ENCODE measurements at regions not wholly inside any gene's neighbourhood (a gene's known extent, or its start where the extent isn't known, plus 50 kb on each side); places are given as distances from the start of the nearest gene placed in this dataset.

DNA sequence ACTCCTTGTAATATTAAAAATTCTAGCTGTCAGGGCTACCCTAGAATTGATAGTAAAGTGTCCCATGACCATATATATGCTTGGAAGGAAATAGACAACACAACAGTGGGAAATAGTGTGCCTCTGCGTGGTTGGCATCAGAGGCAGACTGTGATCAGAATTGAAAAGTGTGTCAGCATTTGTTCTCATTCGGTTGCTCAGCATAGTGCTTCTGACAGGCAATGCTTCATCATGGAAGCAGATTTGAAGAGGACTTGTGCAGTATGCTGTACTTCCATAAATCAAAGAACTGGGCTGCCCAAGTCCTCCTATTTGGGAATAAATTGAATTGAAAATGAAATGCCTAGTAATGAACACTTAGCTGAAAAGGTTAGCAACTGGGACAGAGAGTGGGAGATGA, 435.7 kb downstream of the DIPK2A start:
- H3K27me3 ChIP-seq (ENCODE audit: insufficient read depth, low read length): no peaks in the 10 kb centered on the region
- H3K79me1 ChIP-seq (ENCODE audit: insufficient read depth, low read depth, low read length, poor library complexity, severe bottlenecking): no peaks in the 10 kb centered on the region
- no peak for TF ChIP-seq CTCF (conservative IDR thresholded peaks at IDR 0.05)
- no CpG with 5 or more reads among the region's 2 CpGs for WGBS (ENCODE audit: extremely low coverage, insufficient read length, low lambda C conversion rate)
- no peak overlapping the region for H3K23ac ChIP-seq (ENCODE audit: insufficient read length, low read depth, low read length)
- no peak overlapping the region for H3K4ac ChIP-seq (ENCODE audit: low read depth, low read length)
- DNase-seq: no peak
- H2BK15ac ChIP-seq (ENCODE audit: low read depth, low read length): no peak overlapping the region
- no peak overlapping the region for H2BK20ac ChIP-seq (ENCODE audit: low read depth, low read length, poor library complexity, severe bottlenecking)
- Mint-ChIP-seq H3K9me3 (no peaks in the 10 kb centered on the region; a peak in 1 of 5 replicates), H3K36me3 (ENCODE audit: insufficient read depth in 1 of 3, low read depth in 3 of 3) (no peaks in the 10 kb centered on the region), H3K4me3 (no peak overlapping the region), H3K27ac (peak overlapping the region in 1 of 3 experiments; percentile 76; a peak in 1 of 7 replicates), H3K4me1 (no peaks in the 10 kb centered on the region), H3K27me3 (ENCODE audit: low read depth) (no peaks in the 10 kb centered on the region)
- H3K18ac ChIP-seq (ENCODE audit: insufficient read length, low read depth, low read length): no peak overlapping the region
- H2BK12ac ChIP-seq (ENCODE audit: insufficient read length, low read depth, low read length): no peak overlapping the region
- no peak overlapping the region for H4K91ac ChIP-seq (ENCODE audit: insufficient read length, low read depth, low read length)
- no peak overlapping the region for H2BK120ac ChIP-seq (ENCODE audit: low read depth, low read length, poor library complexity, severe bottlenecking)
- H3K23me2 ChIP-seq (ENCODE audit: insufficient read length, low read depth, low read length, poor library complexity, severe bottlenecking): no peaks in the 10 kb centered on the region
- no peak overlapping the region for H2AK5ac ChIP-seq (ENCODE audit: insufficient read length, low read length)
- no peak overlapping the region for H4K8ac ChIP-seq (replicated peaks; ENCODE audit: insufficient read length, low read depth, low read length)
- no peak overlapping the region for H3K14ac ChIP-seq (ENCODE audit: insufficient read depth, low read length)
- no peaks in the 10 kb centered on the region for H3K4me1 ChIP-seq (ENCODE audit: insufficient read depth, low read length)
- no peak overlapping the region for H4K5ac ChIP-seq (ENCODE audit: insufficient read length, low read depth, low read length)
- H3K9ac ChIP-seq (ENCODE audit: extremely low read depth, insufficient read length, low read length): no peak overlapping the region
- no peak overlapping the region for H2AFZ ChIP-seq (ENCODE audit: low read length)
- H3K9me3 ChIP-seq (ENCODE audit: control insufficient read depth, low read depth, low read length): no peaks in the 10 kb centered on the region
- no peak overlapping the region for H3T11ph ChIP-seq (ENCODE audit: low read length)
- no peak overlapping the region for H2BK5ac ChIP-seq (ENCODE audit: insufficient read length, low read length)
- H3K56ac ChIP-seq (ENCODE audit: insufficient read length, low read depth, low read length): no peak overlapping the region
- H3K27ac ChIP-seq (ENCODE audit: insufficient read length, low read depth, low read length): no peak overlapping the region
- H3K4me2 ChIP-seq (ENCODE audit: insufficient read depth, insufficient read length, low read length): no peak overlapping the region
- H4K20me1 ChIP-seq (ENCODE audit: control insufficient read depth, insufficient read depth, insufficient read length): no peaks in the 10 kb centered on the region
- H3K79me2 ChIP-seq (ENCODE audit: insufficient read depth, low read length): no peaks in the 10 kb centered on the region

Measured in H9 (cell line).